DMS153 treated with DMSO at 0.1 percent for 48 hours (cell line): ENCODE measurements at regions not wholly inside any gene's neighbourhood (a gene's known extent, or its start where the extent isn't known, plus 50 kb on each side); places are given as distances from the start of the nearest gene placed in this dataset.
"Not testable (repeated sequence)": the region's sequence is repeated elsewhere in the genome, so short reads cannot be mapped to it uniquely, and the experiment has no call there.

ENCODE experiments used
- DNase-seq: peaks from one replicate; lab custom pipeline; 2025; ENCODE audit not compliant: unreplicated experiment; lab: John Stamatoyannopoulos, UW

DNA sequence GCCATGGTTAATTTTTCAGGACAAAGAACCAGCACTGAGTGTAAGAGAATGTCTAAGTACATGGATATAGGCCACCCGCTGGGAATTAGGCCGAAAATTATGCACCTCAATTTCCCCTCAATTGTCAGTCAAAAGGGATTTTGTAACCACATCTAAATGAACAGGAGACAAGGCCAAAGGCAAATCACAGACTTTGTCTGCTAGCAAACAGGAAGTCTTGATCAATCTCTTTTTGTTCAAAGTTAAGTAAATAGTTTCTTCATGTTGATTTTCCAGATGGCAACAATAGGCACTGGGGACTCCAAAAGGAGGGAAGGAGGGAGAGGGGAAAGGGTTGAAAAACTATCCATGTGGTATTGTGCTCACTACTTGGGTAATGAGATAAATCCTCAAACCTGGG is 276.0 kb downstream of the COG6 start:
- DNase-seq, result no peak

- not testable (repeated sequence) for DNase-seq
These were observed 277.1 kb downstream of the COG6 start for GRCh38 chr13:39932514-39932913.

- no peak for DNase-seq
These were observed 279.7 kb downstream of the COG6 start for GRCh38 chr13:39935155-39935554.

- no peak for DNase-seq
These were observed 283.1 kb downstream of the COG6 start for GRCh38 chr13:39938596-39938995.

DNA sequence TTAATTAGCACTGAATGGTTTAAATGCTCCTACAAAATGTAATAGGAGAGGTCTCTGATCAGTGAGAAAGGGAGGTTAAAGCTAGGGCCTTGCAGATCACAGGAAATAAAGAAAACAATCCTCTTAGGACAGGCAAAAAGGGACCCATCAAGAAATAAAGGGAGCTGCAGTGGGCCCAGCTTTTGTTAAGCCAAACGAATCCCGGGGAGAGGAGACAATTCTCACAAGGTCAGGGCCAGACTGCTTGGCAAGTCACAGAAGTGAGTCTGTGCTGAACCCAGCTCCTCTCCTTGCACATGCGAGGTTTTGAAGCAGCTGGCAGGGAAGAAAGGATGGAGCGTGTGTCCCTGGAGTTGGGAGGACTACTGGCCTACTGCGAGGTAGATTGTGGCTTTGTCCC is 285.8 kb downstream of the COG6 start:
- no peak for DNase-seq

GRCh38 chr13:39941911-39942551 is 286.6 kb downstream of the COG6 start:
- DNase-seq, result no peak

- DNase-seq, result peak; percentile 35
These were observed 287.3 kb downstream of the COG6 start for GRCh38 chr13:39942552-39943273.

- no peak for DNase-seq
These were observed 288.2 kb downstream of the COG6 start for GRCh38 chr13:39943711-39944110.

- DNase-seq, result no peak
These were observed 289.8 kb downstream of the COG6 start for GRCh38 chr13:39945226-39945625.

DNA sequence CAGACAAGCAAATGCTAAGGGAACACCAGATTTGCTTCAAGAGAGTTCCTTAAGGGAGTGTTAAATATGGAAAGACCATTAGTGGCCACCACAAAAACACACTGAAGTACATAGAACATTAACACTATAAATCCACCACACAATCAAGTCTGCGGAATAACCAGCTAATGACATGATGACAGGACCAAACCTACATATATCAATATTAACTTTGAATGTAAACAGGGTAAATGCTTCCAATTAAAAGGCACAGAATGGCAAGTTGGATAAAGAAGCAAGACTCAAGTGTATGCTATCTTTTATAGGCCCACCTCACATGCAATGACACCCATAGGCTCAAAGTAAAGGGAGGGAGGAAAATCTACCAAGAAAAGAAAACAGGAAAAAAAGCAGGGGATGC is 291.3 kb downstream of the COG6 start:
- DNase-seq, result no peak

DNA sequence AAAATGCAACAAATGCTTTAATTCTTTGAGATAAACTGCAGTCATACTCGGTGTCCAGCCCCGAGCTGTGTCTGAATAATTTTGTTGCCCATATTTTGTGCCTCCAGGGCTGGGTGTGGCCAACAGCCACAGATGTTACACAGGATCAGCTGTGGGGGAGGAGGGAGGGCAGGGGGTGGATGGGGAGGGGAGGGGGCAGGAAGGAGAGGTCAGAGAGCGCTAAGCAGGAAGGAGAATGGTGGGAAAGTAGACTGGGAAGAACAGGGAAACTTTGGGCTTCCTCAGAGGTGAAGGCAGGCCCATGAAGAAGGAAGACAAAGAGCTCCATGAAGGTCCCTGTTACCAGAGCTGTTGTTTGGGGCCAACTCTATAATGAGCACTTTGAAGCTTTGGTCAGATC is 295.8 kb downstream of the COG6 start:
- DNase-seq, result no peak

DNA sequence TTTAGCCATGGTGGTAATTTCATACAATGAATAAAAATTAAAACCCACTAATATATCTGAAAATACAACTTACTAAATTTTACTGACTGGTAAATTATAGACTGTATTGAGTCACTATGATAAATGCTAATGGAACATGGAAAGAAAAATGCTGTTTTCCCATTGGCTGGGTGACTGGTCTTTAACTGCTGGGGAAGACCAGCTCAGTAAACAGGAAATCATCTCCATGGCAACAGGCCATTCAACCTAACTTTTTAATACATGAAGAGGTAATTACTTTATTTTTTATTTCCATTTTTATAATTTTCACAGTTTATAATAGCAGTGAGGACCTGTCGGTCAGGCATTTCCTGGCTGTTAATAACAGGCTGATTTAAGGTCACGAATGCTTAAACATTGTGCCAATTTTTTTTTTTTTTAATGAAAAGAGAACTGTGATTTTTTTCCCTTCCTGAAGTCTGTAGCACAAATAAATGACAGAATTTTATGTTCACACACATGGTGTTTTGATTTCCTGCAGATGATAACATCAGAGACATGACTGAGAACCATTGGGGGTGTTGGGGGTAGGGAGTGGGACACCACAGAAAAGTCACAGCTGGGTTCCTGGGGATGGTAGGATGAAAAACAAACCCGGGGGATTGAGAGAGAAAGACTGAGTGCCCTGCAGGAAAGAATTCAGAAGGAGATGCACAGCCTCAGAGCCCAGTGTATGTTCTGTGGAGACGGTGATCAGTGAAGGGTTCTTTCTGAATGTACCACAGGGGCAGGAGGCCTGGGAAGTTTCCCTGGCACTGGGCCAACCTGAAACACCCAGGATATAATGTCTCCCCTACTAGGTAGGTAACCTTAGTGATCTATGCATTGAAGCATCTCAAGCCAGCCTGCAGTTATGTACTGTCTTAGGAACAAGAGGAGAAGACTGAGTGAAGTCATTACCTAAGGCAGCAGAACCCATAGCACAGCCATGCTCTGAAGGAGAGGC is 297.1 kb downstream of the COG6 start:
- no peak for DNase-seq

DNA sequence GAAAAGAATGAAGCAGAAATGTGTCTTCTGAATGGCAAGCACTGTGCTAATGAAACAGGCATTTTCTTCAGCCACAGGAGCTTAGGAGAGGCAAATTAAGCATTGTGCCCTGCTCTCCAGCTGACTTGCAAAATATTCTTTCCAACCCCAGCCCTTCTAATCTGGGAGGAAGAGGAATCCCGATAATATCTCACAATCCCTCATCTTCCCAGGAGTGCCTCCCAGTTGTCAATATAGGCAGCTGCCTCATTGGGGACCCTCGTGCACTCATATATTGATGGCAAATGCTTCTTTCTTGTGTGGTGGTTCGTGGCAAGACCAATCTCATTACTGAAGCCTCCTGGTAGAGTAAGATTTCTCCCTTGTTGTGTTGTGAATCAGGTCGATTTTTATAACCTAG is 299.0 kb downstream of the COG6 start:
- no peak for DNase-seq

DNA sequence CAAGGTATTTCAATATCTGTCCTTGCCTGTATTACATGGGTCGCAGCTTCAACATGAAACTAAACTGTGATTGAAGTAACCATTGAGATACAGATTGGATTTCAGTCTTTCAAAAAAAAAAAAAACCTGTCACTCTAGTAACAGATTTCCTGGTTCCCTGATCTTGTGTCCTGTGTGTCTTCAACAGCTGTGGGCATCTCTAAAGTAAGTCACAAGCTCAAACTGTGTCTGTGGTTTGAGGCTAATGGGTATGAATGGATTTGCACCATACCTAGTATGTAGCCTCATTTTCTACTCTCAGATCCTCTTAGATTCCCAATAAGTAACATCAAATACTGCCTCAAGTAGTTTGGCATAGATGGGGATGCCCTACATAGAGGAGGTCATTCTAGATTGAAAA is 300.1 kb downstream of the COG6 start:
- no peak for DNase-seq

DNA sequence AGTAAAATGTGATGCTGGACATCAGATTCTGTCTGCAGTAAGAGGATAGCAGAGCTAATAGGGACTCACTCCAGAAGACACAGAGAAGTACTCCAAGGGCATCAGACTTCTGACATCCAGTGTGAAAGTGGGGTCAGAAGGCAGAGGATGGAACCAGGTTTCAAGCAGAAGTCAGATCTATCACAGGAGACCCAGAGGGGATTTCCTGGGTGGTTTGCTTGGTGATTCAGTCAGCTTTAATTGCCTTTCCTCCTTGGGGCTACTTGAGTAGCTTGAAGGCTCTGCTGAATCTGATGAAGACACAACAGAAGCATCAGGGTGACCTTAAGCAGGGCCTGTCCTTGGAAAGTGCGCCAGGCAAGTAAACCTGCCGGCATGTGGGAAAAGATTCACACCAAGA is 300.6 kb downstream of the COG6 start:
- DNase-seq, result no peak

GRCh38 chr13:39957868-39958677 is 302.6 kb downstream of the COG6 start:
- DNase-seq, result no peak

DNA sequence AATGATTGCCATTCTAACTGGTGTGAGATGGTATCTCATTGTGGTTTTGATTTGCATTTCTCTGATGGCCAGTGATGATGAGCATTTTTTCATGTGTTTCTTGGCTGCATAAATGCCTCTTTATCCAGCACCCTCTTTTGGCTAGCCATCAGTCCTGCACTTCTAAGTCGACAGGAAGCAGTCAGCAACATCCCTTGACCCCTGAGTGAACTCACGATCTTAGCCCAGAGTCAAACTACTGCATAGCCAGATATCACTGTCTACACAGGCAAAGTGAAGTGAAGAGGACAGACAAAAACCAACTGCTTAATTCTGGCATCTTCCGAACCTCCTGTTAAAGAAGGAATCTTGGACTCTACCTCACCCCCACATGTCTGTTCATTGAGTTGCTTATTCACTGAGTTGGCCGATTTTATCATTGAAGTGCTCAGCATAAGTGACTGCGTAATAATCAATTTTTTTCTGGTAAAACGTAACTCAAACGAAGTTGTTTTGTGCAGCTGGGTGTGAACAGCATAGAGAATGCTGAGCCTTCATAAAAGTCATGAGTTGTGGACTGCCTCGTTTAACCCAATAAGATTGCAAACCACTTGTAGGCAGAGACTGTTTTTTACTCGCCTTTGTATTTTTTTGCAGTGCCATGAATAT is 304.2 kb downstream of the COG6 start:
- DNase-seq, result no peak

DNA sequence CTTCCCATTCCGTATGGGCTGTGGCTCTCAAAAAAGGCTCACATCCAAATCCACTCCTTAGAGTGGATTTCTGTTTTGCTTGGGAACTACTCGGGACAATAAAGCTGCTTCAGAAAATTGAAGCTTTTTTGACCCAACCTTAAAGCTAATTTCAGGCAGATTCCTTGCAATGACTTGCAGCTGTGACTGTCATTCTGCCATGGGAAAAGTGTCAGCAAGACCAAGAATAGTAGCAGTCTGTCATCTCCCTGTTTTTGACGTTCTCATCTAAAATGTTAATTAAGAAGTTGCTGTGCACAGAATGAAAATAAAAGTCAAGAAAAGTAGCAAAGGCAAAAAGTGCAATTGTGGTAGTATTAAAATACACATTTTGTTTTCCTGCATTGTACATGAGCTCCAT is 304.7 kb downstream of the COG6 start:
- DNase-seq, result no peak

- no peak for DNase-seq
These were observed 305.6 kb downstream of the COG6 start for GRCh38 chr13:39961036-39961435.

GRCh38 chr13:39963612-39964011 is 308.1 kb downstream of the COG6 start:
- DNase-seq, result no peak
